ENCODE measurements at regions not wholly inside any gene's neighbourhood (a gene's known extent, or its start where the extent isn't known, plus 50 kb on each side); places are given as distances from the start of the nearest gene placed in this dataset.

GRCh38 chr20:10951216-10951615 lies 277.4 kb upstream of the JAG1 start:
- no peak for DNase-seq (ENCODE audit: low read depth in 2 of 2)

GRCh38 chr20:10951904-10952303 lies 278.1 kb upstream of the JAG1 start:
- DNase-seq (ENCODE audit: low read depth in 2 of 2), result no peak

- DNase-seq (ENCODE audit: low read depth in 2 of 2), result no peak
Measured at GRCh38 chr20:10953437-10953836, 279.6 kb upstream of the JAG1 start.

GRCh38 chr20:10954137-10954840 lies 280.5 kb upstream of the JAG1 start:
- no peak for DNase-seq (ENCODE audit: low read depth in 2 of 2)

- no peak for DNase-seq (ENCODE audit: low read depth in 2 of 2)
Measured at GRCh38 chr20:10954908-10955580, 281.2 kb upstream of the JAG1 start.

- DNase-seq (ENCODE audit: low read depth in 2 of 2), result no peak
Measured at GRCh38 chr20:10958279-10958678, 284.5 kb upstream of the JAG1 start.

- no peak for DNase-seq (ENCODE audit: low read depth in 2 of 2)
Measured at GRCh38 chr20:10960416-10960815, 286.6 kb upstream of the JAG1 start.

- peak in 1 of 2 donors; percentile 72 for DNase-seq (ENCODE audit: low read depth in 2 of 2)
Measured at GRCh38 chr20:10961651-10962288, 288.0 kb upstream of the JAG1 start.

GRCh38 chr20:10962937-10963336 lies 289.1 kb upstream of the JAG1 start:
- no peak for DNase-seq (ENCODE audit: low read depth in 2 of 2)

- DNase-seq (ENCODE audit: low read depth in 2 of 2), result peak; percentile 85 to 90
Measured at GRCh38 chr20:10963717-10964266, 290.0 kb upstream of the JAG1 start.

- DNase-seq (ENCODE audit: low read depth in 2 of 2), result no peak
Measured at GRCh38 chr20:10965936-10966470, 292.2 kb upstream of the JAG1 start.

GRCh38 chr20:10970109-10970508 lies 296.3 kb upstream of the JAG1 start:
- peak in 1 of 2 donors; percentile 48 for DNase-seq (ENCODE audit: low read depth in 2 of 2)

- peak in 1 of 2 donors; percentile 14 for DNase-seq (ENCODE audit: low read depth in 2 of 2)
Measured at GRCh38 chr20:10971096-10971495, 297.3 kb upstream of the JAG1 start.

- no peak for DNase-seq (ENCODE audit: low read depth in 2 of 2)
Measured at GRCh38 chr20:10972219-10972860, 298.5 kb upstream of the JAG1 start.

- DNase-seq (ENCODE audit: low read depth in 2 of 2), result no peak
Measured at GRCh38 chr20:10976051-10976450, 302.3 kb upstream of the JAG1 start.

- no peak for DNase-seq (ENCODE audit: low read depth in 2 of 2)
Measured at GRCh38 chr20:10978019-10978702, 304.4 kb upstream of the JAG1 start.

- no peak for DNase-seq (ENCODE audit: low read depth in 2 of 2)
Measured at GRCh38 chr20:10978713-10979112, 304.9 kb upstream of the JAG1 start.

GRCh38 chr20:10982692-10983091 lies 308.9 kb upstream of the JAG1 start:
- peak in 1 of 2 donors; percentile 35 for DNase-seq (ENCODE audit: low read depth in 2 of 2)

- DNase-seq (ENCODE audit: low read depth in 2 of 2), result no peak
Measured at GRCh38 chr20:10984294-10984693, 310.5 kb upstream of the JAG1 start.

GRCh38 chr20:10984913-10985312 lies 311.1 kb upstream of the JAG1 start:
- peak in 1 of 2 donors; percentile 32 for DNase-seq (ENCODE audit: low read depth in 2 of 2)

GRCh38 chr20:10985536-10985935 lies 311.7 kb upstream of the JAG1 start:
- peak; percentile 82 for DNase-seq (ENCODE audit: low read depth in 2 of 2)
